A204.1 (cell line): ENCODE measurements at regions not wholly inside any gene's neighbourhood (a gene's known extent, or its start where the extent isn't known, plus 50 kb on each side); places are given as distances from the start of the nearest gene placed in this dataset.

Experiments
- FAIRE-seq: peaks from 2 replicates; lab custom pipeline; 2012; peaks lifted over from hg19 to GRCh38; lab: Jason Lieb, UNC

- FAIRE-seq, result no peak
These were observed 880.2 kb upstream of the CELF4 start for GRCh38 chr18:38445804-38446145.

GRCh38 chr18:38444971-38445803 is 879.6 kb upstream of the CELF4 start:
- FAIRE-seq, result no peak

GRCh38 chr18:38427736-38428135 is 862.1 kb upstream of the CELF4 start:
- no peak for FAIRE-seq

- FAIRE-seq, result no peak
These were observed 861.6 kb upstream of the CELF4 start for GRCh38 chr18:38427234-38427633.

- FAIRE-seq, result no peak
These were observed 856.4 kb upstream of the CELF4 start for GRCh38 chr18:38421872-38422615.

- FAIRE-seq, result no peak
These were observed 855.4 kb upstream of the CELF4 start for GRCh38 chr18:38421021-38421420.

- FAIRE-seq, result no peak
These were observed 855.0 kb upstream of the CELF4 start for GRCh38 chr18:38420611-38421010.

GRCh38 chr18:38415811-38416210 is 850.2 kb upstream of the CELF4 start:
- no peak for FAIRE-seq

- no peak for FAIRE-seq
These were observed 847.6 kb upstream of the CELF4 start for GRCh38 chr18:38413193-38413592.

GRCh38 chr18:38406607-38407006 is 841.0 kb upstream of the CELF4 start:
- FAIRE-seq, result no peak

GRCh38 chr18:38402509-38402908 is 836.9 kb upstream of the CELF4 start:
- FAIRE-seq, result no peak

- FAIRE-seq, result no peak
These were observed 831.5 kb upstream of the CELF4 start for GRCh38 chr18:38397094-38397493.

GRCh38 chr18:38386146-38386545 is 820.5 kb upstream of the CELF4 start:
- no peak for FAIRE-seq

GRCh38 chr18:38369772-38370690 is 804.4 kb upstream of the CELF4 start:
- FAIRE-seq, result no peak

- FAIRE-seq, result no peak
These were observed 803.3 kb upstream of the CELF4 start for GRCh38 chr18:38368886-38369285.

- FAIRE-seq, result no peak
These were observed 802.6 kb upstream of the CELF4 start for GRCh38 chr18:38368246-38368645.

GRCh38 chr18:38367473-38367872 is 801.9 kb upstream of the CELF4 start:
- FAIRE-seq, result no peak

- FAIRE-seq, result no peak
These were observed 796.7 kb upstream of the CELF4 start for GRCh38 chr18:38362286-38362792.

- no peak for FAIRE-seq
These were observed 793.4 kb upstream of the CELF4 start for GRCh38 chr18:38358805-38359657.

GRCh38 chr18:38353149-38353548 is 787.6 kb upstream of the CELF4 start:
- no peak for FAIRE-seq

GRCh38 chr18:38350141-38350540 is 784.5 kb upstream of the CELF4 start:
- no peak for FAIRE-seq

GRCh38 chr18:38330573-38330972 is 765.0 kb upstream of the CELF4 start:
- no peak for FAIRE-seq
